PFSK-1 (cell line): ENCODE measurements at regions not wholly inside any gene's neighbourhood (a gene's known extent, or its start where the extent isn't known, plus 50 kb on each side); places are given as distances from the start of the nearest gene placed in this dataset.

Experiments used
- FOXP2 ChIP-seq: optimal IDR thresholded peaks from 2 replicates; pipeline ENCODE3; 2011; ENCODE audit warnings: borderline replicate concordance, control low read depth, inconsistent platforms; ENCODE audit not compliant: insufficient read depth; ENCODE audit errors: extremely low read length, extremely low read depth
- POLR2AphosphoS5 ChIP-seq: IDR thresholded peaks from 2 replicates; pipeline ENCODE4 v1.6.1; 2012; ENCODE audit warnings: low read depth, mild to moderate bottlenecking, control low read depth, low read length, moderate library complexity
- REST ChIP-seq, 2 experiments: IDR thresholded peaks; 2 replicates each; pipeline versions ENCODE4 v1.6.1 to v1.8.0; 2011 to 2012; ENCODE audit warnings: low read depth in 2 of 2, low read length in 2 of 2, control low read depth in 1 of 2, inconsistent platforms in 1 of 2, mild to moderate bottlenecking in 1 of 2, moderate library complexity in 1 of 2; ENCODE audit not compliant: insufficient read depth in 1 of 2
- SIN3A ChIP-seq: IDR thresholded peaks from 2 replicates; pipeline ENCODE4 v1.6.1; 2012; ENCODE audit warnings: mild to moderate bottlenecking, low read length, moderate library complexity, borderline replicate concordance; ENCODE audit not compliant: insufficient read depth
- TAF1 ChIP-seq: IDR thresholded peaks from 2 replicates; pipeline ENCODE4 v1.6.1; 2012; ENCODE audit warnings: low read length, control low read depth, borderline replicate concordance; ENCODE audit not compliant: insufficient read depth

GRCh38 chr18:61677435-61677970 lies 215.3 kb downstream of the RNF152 start:
- no peak for TF ChIP-seq POLR2AphosphoS5
- no peak for TF ChIP-seq REST (IDR thresholded peaks at IDR 0.05; ENCODE audit: insufficient read depth in 1 of 2, low read depth in 2 of 2, low read length in 2 of 2)
- TF ChIP-seq FOXP2, result no peak
- TF ChIP-seq SIN3A, result no peak
- TF ChIP-seq TAF1, result no peak

GRCh38 chr18:61676773-61677434 lies 215.9 kb downstream of the RNF152 start:
- no peak for TF ChIP-seq POLR2AphosphoS5
- no peak for TF ChIP-seq REST (IDR thresholded peaks at IDR 0.05; ENCODE audit: insufficient read depth in 1 of 2, low read depth in 2 of 2, low read length in 2 of 2)
- TF ChIP-seq TAF1, result no peak

GRCh38 chr18:61669320-61669719 lies 223.5 kb downstream of the RNF152 start:
- no peak for TF ChIP-seq REST (IDR thresholded peaks at IDR 0.05; ENCODE audit: insufficient read depth in 1 of 2, low read depth in 2 of 2, low read length in 2 of 2)
- TF ChIP-seq FOXP2, result no peak
- no peak for TF ChIP-seq SIN3A
- no peak for TF ChIP-seq POLR2AphosphoS5
- no peak for TF ChIP-seq TAF1

- TF ChIP-seq POLR2AphosphoS5, result no peak
- no peak for TF ChIP-seq FOXP2
- no peak for TF ChIP-seq SIN3A
- no peak for TF ChIP-seq REST (IDR thresholded peaks at IDR 0.05; ENCODE audit: insufficient read depth in 1 of 2, low read depth in 2 of 2, low read length in 2 of 2)
- no peak for TF ChIP-seq TAF1
Observed at GRCh38 chr18:61666876-61667590, 225.8 kb downstream of the RNF152 start.
